NCI-H2171 treated with DMSO at 0.1 percent for 48 hours (cell line): ENCODE measurements at regions not wholly inside any gene's neighbourhood (a gene's known extent, or its start where the extent isn't known, plus 50 kb on each side); places are given as distances from the start of the nearest gene placed in this dataset.

ENCODE experiments used
- DNase-seq: peaks from one replicate; lab custom pipeline; 2025; lab: John Stamatoyannopoulos, UW

DNA sequence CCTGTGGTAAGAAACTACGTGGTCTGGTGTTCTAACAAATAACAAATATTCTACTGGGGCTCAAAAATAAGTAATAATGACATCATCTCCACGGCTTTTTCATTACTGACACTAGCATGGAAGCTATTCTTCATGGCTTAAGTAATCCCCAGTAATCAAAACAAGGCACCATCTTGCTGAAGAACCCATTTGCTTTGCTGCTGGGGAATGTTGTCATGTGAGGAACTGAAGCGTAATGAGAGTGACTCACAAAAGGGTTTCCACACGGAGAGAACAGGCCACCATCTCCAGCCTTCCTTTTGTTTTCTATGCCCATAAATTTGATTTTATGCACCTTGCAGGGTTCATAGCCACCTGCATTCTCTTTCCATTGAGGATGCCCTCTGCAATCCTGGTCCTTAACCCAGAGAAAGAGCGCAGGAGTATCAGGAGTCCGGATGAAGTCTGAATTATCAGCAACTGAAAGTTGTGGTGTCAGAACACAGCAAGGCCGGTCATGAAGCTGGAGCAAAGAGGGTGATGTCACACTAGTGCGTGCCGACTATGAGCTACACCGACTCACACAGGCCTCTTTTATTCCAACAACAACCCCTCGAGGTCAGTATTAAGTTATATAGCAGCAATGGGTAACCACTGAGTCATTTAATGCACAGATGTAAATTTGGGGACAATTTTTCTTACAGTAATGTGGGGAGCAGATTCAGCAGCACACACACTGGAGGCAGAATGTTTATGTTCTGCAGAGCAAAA is 173.7 kb upstream of the SSTR4 start:
- no peak for DNase-seq

GRCh38 chr20:22861990-22862389 is 173.1 kb upstream of the SSTR4 start:
- no peak for DNase-seq

DNA sequence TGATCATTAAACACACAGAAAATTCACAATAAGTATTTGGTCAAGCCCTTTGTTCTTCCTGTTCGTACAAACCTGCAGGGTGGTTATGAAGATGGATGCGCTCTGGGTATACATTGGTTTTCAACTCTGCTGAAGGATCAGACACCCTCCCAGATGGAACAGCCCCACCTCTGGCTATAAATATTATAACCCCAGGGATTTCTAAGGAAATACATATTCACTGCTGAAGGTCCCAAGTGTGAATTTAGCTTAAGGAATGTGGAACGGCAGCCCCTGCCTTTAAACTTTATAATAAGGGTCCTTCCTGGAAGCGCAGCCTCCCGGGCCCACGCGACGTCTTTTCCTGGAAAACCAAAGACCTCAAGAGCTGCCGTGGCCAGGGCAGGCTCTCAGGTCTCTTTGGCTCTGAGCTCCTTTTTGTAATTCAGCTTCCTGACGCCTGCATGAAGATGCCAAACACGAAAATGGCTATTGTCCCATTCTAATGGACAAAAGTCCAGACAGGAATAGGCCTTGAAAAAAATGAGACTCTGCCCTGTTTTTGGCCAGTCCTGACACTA is 172.4 kb upstream of the SSTR4 start:
- DNase-seq, result no peak

DNA sequence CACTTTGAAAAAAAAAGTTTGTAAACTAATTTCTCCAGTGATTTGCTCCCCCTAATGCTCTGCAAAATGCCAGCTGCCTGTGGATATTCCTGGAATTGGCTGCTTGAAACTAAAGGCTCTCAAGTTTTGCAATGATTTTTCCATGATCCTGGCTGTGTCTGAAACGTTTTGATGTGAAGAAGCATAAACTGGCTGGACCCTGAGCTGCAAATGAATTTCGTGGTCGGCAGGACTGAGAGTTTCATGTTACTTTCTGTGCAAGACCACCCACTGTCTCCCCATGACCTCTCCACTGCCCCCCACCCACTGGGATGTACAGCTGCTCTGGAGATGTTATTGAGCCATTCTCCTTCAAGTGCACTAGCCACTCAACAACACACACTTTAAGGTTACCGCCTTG is 171.3 kb upstream of the SSTR4 start:
- DNase-seq, result no peak

GRCh38 chr20:22866812-22867341 is 168.2 kb upstream of the SSTR4 start:
- DNase-seq, result no peak

DNA sequence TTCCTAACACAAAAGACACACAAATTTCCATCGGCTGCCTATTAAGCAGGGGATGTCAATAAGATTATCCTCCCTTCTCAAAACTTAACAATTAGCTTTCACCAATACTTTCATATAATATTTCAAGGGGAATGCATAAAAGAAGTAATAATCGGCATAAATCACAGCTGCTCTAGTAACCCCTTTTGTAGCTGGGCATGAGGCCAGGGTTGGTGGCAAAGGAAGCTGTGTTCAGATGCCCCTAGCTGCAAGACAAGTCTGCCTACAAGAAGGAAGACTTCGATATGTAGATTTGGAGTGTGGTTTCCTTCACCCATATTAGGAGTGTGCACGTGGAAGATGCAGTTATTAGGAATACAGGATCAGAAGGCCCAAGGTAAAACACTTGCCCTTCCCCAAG is 156.9 kb upstream of the SSTR4 start:
- DNase-seq, result no peak

GRCh38 chr20:22880277-22880676 is 154.8 kb upstream of the SSTR4 start:
- DNase-seq, result no peak

DNA sequence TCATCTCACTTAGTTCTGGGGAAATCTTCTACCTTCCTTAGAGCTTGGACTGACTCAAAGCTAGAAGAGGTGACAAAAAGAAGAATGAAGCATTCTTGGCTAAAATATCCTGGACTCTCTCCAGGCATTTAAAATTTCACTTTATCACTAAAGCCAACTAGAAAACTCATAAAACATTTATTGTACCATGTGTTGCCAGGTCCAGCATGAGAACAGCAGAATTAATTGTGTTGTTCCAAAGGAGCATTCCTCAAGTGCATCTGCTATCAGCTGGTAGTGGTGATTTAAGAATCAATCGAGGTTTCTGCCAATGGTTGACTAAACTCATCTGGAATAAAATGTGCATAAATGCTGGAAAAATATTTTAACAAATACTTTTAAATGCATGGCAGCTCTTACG is 147.3 kb upstream of the SSTR4 start:
- no peak for DNase-seq

DNA sequence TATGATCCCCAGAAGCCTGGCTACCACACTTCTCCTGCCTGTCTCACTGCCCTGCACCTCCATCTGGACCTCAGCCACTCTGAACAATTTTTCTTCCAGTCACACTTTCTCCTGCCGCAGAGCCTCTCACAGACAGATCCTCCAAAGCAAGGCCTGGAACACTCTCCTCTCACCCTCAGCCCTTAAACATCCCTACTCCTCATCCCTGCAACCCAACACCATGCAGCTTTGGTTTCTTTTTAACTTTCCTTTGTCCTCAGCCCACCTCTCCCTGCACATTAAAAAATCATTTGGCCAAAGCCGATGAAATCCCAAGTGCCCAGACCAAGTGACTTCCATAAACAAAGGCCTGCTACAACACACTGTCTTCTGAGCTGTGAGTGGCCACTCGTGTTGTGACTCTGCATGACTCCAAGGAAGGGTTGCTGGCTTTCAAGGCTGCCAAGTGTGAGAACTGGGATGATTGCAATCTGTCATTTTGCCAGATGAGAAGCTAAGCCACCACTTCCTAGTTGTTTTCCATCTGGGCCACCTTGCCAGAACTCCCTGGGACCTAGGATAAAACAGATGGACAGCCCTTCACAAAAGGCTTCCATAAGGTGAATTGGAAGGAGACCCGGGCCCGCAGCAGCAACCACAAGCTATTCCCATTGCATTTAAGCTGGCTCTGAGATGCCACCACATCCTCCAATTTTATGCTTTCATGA is 144.4 kb upstream of the SSTR4 start:
- no peak for DNase-seq

- DNase-seq, result no peak
These were observed 133.9 kb upstream of the SSTR4 start for GRCh38 chr20:22901164-22901563.

DNA sequence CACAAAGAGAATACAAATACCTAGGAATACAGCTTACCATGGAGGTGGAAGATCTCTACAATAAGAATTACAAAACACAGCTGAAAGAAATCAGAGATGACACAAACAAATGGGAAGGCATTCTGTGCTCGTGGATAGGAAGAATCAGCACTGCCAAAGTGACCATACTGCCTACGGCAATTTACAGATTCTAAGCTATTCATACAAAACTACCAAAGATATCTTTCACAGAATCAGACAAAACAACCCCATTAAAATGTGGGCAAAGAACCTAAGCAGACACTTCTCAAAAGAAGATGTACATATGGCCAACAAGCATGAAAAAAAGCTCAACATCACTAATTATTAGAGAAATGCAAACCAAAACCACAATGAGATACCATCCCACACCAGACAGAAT is 133.2 kb upstream of the SSTR4 start:
- DNase-seq, result no peak

GRCh38 chr20:22904386-22904785 is 130.7 kb upstream of the SSTR4 start:
- DNase-seq, result no peak

GRCh38 chr20:22904905-22905304 is 130.2 kb upstream of the SSTR4 start:
- no peak for DNase-seq

DNA sequence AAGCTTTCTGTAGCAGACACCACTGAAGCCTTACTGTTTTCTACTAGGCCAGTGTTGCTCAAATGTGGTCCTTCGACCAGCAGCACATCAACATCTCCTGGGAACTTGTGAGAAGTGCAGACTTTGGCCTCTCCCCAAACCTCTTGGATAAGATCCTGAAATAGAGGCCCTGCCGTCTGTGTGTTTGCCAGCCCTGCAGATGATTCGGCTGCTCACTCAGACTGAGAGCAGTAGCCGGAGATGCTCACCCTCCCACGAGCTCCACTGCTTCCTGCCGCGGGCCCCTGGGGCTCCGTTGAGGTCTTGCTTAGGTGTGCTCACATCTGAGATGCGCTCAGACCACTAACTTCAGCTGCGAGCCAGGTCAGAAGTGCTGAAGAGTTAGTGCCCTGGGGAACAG is 129.5 kb upstream of the SSTR4 start:
- no peak for DNase-seq

DNA sequence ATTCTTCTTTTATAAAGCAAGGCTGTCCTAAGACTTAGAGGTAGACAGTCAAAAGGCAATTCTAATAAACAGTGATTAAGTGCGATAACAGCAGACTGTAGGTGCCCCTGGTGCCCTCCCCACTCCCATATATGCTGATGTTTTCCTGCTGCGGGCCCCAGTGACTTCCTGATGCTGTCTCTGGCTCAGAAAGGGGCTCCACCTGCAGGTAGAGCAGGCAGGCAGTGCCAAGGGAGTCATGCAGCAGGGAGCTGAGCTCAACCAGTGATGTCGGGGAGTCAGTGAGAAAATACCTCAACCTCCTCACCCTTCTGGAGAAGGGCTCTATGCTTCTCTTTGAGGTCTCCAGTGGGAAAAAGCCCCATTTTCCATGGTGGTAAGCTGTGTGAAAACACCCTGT is 126.7 kb upstream of the SSTR4 start:
- DNase-seq, result no peak

GRCh38 chr20:22908944-22909343 is 126.2 kb upstream of the SSTR4 start:
- no peak for DNase-seq

DNA sequence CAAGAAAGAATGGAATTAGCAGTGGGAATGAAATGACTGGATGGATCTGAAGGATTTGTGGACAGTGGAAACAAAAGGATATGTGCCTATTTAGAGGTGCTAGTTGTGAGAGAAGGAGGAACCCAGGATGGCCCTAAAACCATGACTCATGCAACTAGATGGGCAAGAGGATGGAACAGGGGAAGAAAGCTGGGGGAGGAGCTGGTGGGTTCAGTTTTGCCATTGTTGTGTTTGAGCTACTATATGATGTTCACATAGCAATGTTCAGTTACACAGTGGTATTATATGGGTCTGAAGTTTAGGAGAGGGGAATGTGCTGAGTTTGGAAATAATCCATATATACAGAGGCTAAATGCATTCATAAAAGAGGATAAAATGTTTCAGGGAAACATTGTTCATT is 125.7 kb upstream of the SSTR4 start:
- DNase-seq, result no peak

- no peak for DNase-seq
These were observed 124.7 kb upstream of the SSTR4 start for GRCh38 chr20:22910287-22910852.

GRCh38 chr20:22914291-22914690 is 120.8 kb upstream of the SSTR4 start:
- no peak for DNase-seq

DNA sequence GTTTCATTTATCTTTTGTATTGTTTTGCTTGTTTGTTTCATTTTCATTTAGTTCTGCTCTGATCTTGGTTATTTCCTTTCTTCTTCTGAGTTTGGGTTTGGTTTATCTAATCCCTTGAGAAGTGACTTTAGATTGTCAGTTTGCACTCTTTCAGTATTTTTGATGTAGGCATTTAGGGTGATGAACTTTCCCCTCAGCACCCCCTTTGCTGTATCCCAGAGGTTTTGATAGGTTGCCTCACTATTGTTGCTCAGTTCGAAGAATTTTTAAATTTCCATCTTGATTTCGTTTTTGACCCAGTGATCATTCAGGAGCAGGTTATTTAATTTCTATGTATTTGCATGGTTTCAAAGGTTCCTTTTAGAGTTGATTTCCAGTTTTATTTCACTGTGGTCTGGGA is 119.6 kb upstream of the SSTR4 start:
- DNase-seq, result no peak

DNA sequence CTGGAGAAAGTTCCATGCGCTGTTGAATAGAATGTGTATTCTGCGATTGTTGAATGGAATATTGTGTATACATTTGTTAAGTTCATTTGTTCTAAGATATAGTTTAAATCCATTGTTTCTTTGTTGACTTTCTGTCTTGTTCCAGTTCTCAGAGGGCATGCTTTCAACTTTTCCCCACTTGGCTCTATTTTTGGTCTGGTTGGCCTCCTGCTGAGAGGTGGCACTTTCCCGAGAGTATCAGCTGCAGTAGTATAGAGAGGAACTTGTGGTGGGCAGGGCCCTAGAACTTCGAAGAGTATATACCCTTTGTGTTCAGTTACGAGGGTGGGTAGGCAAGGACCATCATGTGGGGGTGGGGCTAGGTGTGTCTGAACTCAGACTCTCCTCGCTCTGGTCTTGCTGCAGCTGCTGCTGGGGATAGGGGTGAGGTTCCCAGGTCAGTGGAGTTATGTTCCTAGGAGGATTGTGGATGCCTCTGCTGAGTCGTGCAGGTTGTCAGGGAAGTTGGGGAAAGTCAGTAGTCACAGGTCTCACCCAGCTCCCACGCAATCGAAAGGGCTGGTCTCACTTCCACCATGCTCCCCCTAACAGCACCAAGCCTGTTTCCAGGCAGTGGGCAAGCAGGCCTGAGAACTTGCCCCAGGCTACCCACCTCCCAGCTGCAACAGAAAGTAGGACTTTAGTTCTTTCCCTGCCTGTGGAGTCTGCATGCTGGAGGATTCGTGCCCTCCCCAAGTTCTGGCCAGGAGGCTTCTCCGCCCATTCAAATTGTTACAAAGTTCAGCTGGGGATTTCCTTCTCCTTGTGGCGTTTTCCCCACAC is 118.9 kb upstream of the SSTR4 start:
- DNase-seq, result no peak
